ENCODE measurements at regions not wholly inside any gene's neighbourhood (a gene's known extent, or its start where the extent isn't known, plus 50 kb on each side); places are given as distances from the start of the nearest gene placed in this dataset.

GRCh38 chr1:164982545-164982944 lies 374.0 kb downstream of the LMX1A start:
- Histone ChIP-seq H3F3A (ENCODE audit: control insufficient read depth, insufficient read depth) (no peaks in the 10 kb centered on the region), H4K20me1 (ENCODE audit: control insufficient read depth, insufficient read depth, low read depth, low read length) (no peaks in the 10 kb centered on the region), H3K4me1 (ENCODE audit: control insufficient read depth, low read length) (no peaks in the 10 kb centered on the region), H3K4me3 (ENCODE audit: low read length) (no peak overlapping the region), H3K27ac (ENCODE audit: low read depth, low read length) (no peak overlapping the region), H3K27me3 (ENCODE audit: control insufficient read depth, low read length) (no peaks in the 10 kb centered on the region), H3K9me3 (ENCODE audit: control insufficient read depth, insufficient read depth, low read length) (no peaks in the 10 kb centered on the region), H3K36me3 (ENCODE audit: control insufficient read depth, low read length) (no peaks in the 10 kb centered on the region), H3K79me2 (ENCODE audit: control insufficient read depth, low read length) (no peaks in the 10 kb centered on the region), H3K4me2 (ENCODE audit: low read length) (no peak overlapping the region), H3K9me2 (replicated peaks; ENCODE audit: control insufficient read depth, low read length) (no peaks in the 10 kb centered on the region)
- TF ChIP-seq EZH2phosphoT487 (IDR thresholded peaks at IDR 0.05; ENCODE audit: borderline replicate concordance, low read length) (no peak), CTCF (IDR thresholded peaks at IDR 0.05; ENCODE audit: low read depth, low read length, poor library complexity, severe bottlenecking) (no peak)

GRCh38 chr1:164977561-164977960 lies 379.0 kb downstream of the LMX1A start:
- no peak overlapping the region for H3K4me3 ChIP-seq (ENCODE audit: low read length)
- H3K9me2 ChIP-seq (replicated peaks; ENCODE audit: control insufficient read depth, low read length): no peaks in the 10 kb centered on the region
- H3K79me2 ChIP-seq (ENCODE audit: control insufficient read depth, low read length): no peaks in the 10 kb centered on the region
- H3K9me3 ChIP-seq (ENCODE audit: control insufficient read depth, insufficient read depth, low read length): no peaks in the 10 kb centered on the region
- H3K27ac ChIP-seq (ENCODE audit: low read depth, low read length): no peak overlapping the region
- no peak for TF ChIP-seq CTCF (IDR thresholded peaks at IDR 0.05; ENCODE audit: low read depth, low read length, poor library complexity, severe bottlenecking)
- TF ChIP-seq EZH2phosphoT487 (IDR thresholded peaks at IDR 0.05; ENCODE audit: borderline replicate concordance, low read length): no peak
- H3K4me1 ChIP-seq (ENCODE audit: control insufficient read depth, low read length): no peaks in the 10 kb centered on the region
- H3K27me3 ChIP-seq (ENCODE audit: control insufficient read depth, low read length): no peaks in the 10 kb centered on the region
- H3K4me2 ChIP-seq (ENCODE audit: low read length): no peak overlapping the region
- H3K36me3 ChIP-seq (ENCODE audit: control insufficient read depth, low read length): no peaks in the 10 kb centered on the region
- H4K20me1 ChIP-seq (ENCODE audit: control insufficient read depth, insufficient read depth, low read depth, low read length): no peaks in the 10 kb centered on the region
- no peaks in the 10 kb centered on the region for H3F3A ChIP-seq (ENCODE audit: control insufficient read depth, insufficient read depth)

- no peaks in the 10 kb centered on the region for H3K9me3 ChIP-seq (ENCODE audit: control insufficient read depth, insufficient read depth, low read length)
- H3F3A ChIP-seq (ENCODE audit: control insufficient read depth, insufficient read depth): no peaks in the 10 kb centered on the region
- no peaks in the 10 kb centered on the region for H4K20me1 ChIP-seq (ENCODE audit: control insufficient read depth, insufficient read depth, low read depth, low read length)
- H3K36me3 ChIP-seq (ENCODE audit: control insufficient read depth, low read length): no peaks in the 10 kb centered on the region
- H3K27ac ChIP-seq (ENCODE audit: low read depth, low read length): no peak overlapping the region
- no peaks in the 10 kb centered on the region for H3K9me2 ChIP-seq (replicated peaks; ENCODE audit: control insufficient read depth, low read length)
- no peaks in the 10 kb centered on the region for H3K79me2 ChIP-seq (ENCODE audit: control insufficient read depth, low read length)
- TF ChIP-seq EZH2phosphoT487 (IDR thresholded peaks at IDR 0.05; ENCODE audit: borderline replicate concordance, low read length): no peak
- TF ChIP-seq CTCF (IDR thresholded peaks at IDR 0.05; ENCODE audit: low read depth, low read length, poor library complexity, severe bottlenecking): no peak
- no peak overlapping the region for H3K4me2 ChIP-seq (ENCODE audit: low read length)
- H3K4me3 ChIP-seq (ENCODE audit: low read length): no peak overlapping the region
- no peaks in the 10 kb centered on the region for H3K27me3 ChIP-seq (ENCODE audit: control insufficient read depth, low read length)
- H3K4me1 ChIP-seq (ENCODE audit: control insufficient read depth, low read length): no peaks in the 10 kb centered on the region
These were observed 384.5 kb downstream of the LMX1A start for GRCh38 chr1:164971921-164972415.
